Spleen (tissue), 11 donors: ENCODE measurements at regions not wholly inside any gene's neighbourhood (a gene's known extent, or its start where the extent isn't known, plus 50 kb on each side); places are given as distances from the start of the nearest gene placed in this dataset.

Experiments
- DNase-seq: peaks from one replicate; pipeline ENCODE4 v3.0.0-alpha.2; 2020
- H3K27ac ChIP-seq, 8 donors: fragments of 200-600 bp; sonication (generic) in 7 of 8; 1 replicate in 4 of 8; 2 replicates in 4 of 8; pipeline versions ENCODE4 v1.5.0 to v1.8.0; 2016 to 2021; ENCODE audit warnings: inconsistent platforms in 4 of 8, mild to moderate bottlenecking in 4 of 8, moderate library complexity in 1 of 8
- H3K27me3 ChIP-seq, 7 donors: fragments of 200-600 bp; sonication (generic) in 6 of 7; replicated peaks in 1 of 7; 1 replicate in 4 of 7; 2 replicates in 3 of 7; pipeline versions ENCODE4 v1.5.0 to v1.8.0; 2016 to 2021; ENCODE audit warnings: inconsistent platforms in 3 of 7, mild to moderate bottlenecking in 1 of 7
- H3K36me3 ChIP-seq, 6 donors: fragments of 200-600 bp; sonication (generic) in 5 of 6; 1 replicate in 4 of 6; 2 replicates in 2 of 6; pipeline versions ENCODE4 v1.5.0 to v1.8.0; 2016 to 2021; ENCODE audit warnings: inconsistent platforms in 2 of 6
- H3K4me1 ChIP-seq, 6 donors: fragments of 200-600 bp; sonication (generic) in 5 of 6; 1 replicate in 3 of 6; 2 replicates in 3 of 6; pipeline versions ENCODE4 v1.5.0 to v1.8.0; 2016 to 2021; ENCODE audit warnings: inconsistent platforms in 3 of 6
- H3K4me3 ChIP-seq, 8 donors: fragments of 200-600 bp; sonication (generic) in 7 of 8; 1 replicate in 4 of 8; 2 replicates in 4 of 8; pipeline versions ENCODE4 v1.5.0 to v1.8.0; 2016 to 2021; ENCODE audit warnings: inconsistent platforms in 4 of 8, mild to moderate bottlenecking in 4 of 8, moderate library complexity in 2 of 8
- H3K9me3 ChIP-seq, 8 donors: fragments of 200-600 bp; sonication (generic) in 7 of 8; 1 replicate in 4 of 8; 2 replicates in 4 of 8; pipeline versions ENCODE4 v1.5.0 to v1.8.0; 2016 to 2021; ENCODE audit warnings: inconsistent platforms in 4 of 8
- CTCF ChIP-seq, 11 experiments: fragments of 200-600 bp in 7 of 11; fragments of 450-650 bp in 4 of 11; sonication (generic) in 4 of 11; IDR thresholded peaks in 8 of 11; conservative IDR thresholded peaks in 3 of 11; 1 replicate in 7 of 11; 2 replicates in 4 of 11; pipeline versions ENCODE4 v1.4.0 to v1.8.0; 2016 to 2021; ENCODE audit warnings: antibody characterized with exemption in 11 of 11, inconsistent platforms in 4 of 11, mild to moderate bottlenecking in 1 of 11
- POLR2A ChIP-seq, 3 donors: fragments of 450-650 bp; IDR thresholded peaks; one replicate each; pipeline ENCODE4 v1.5.1; 2017; ENCODE audit warnings: antibody characterized with exemption in 3 of 3, mild to moderate bottlenecking in 1 of 3
- POLR2AphosphoS5 ChIP-seq, 3 donors: sonication (generic); formaldehyde crosslinking; IDR thresholded peaks; one replicate each; pipeline ENCODE4 v1.5.1; 2017; ENCODE audit warnings: antibody characterized with exemption in 3 of 3
- WGBS, 5 donors: extraction: QIAGEN DNeasy Blood & Tissue Kit in 3 of 5; methylation state at CpG; one replicate each; pipeline versions ENCODE4 v1.1.5 to v1.1.7; 2013 to 2018; 5-methylcytosine and 5-hydroxymethylcytosine counted together
- intact Hi-C: fragments of 100-400 bp; cut with DNase I; formaldehyde crosslinking; loops from one replicate; pipeline ENCODE4 v1.15.0; 2023; ENCODE audit warnings: low total_unique reads
- donor health status: healthy with polysubstance abuse.
- donor health status: DM: no; HTN: no; CAD: no; lungs with moderate emphysema.
- donor health status: DM: no; HTN: no; CAD: no.
- donor health status: Bipolar disorder and iron deficiency.
- donor health status: healthy.
- donor health status: DM: no; HTN: no; CAD: no.
- donor health status: DM: yes; HTN: yes; CAD: no.

GRCh38 chr5:160485364-160485969, 63.8 kb downstream of the PTTG1 start:
- Histone ChIP-seq H3K27me3 (no peaks in the 10 kb centered on the region), H3K9me3 (no peaks in the 10 kb centered on the region), H3K4me3 (no peak overlapping the region), H3K27ac (peak overlapping the region in 1 of 8 donors; percentile 10), H3K36me3 (no peaks in the 10 kb centered on the region), H3K4me1 (peaks cover 0 to 4% (median 0%) of the 10 kb centered on the region in 6 donors)
- WGBS, 5 donors, result 69 to 88% (median 83%) methylated on average over 5 of the region's 5 CpGs
- intact Hi-C loops, result no loop called here
- TF ChIP-seq POLR2A (IDR thresholded peaks at IDR 0.05) (no peak), POLR2AphosphoS5 (IDR thresholded peaks at IDR 0.05) (no peak), CTCF (IDR thresholded peaks at IDR 0.05 in 8 of 11, conservative IDR thresholded peaks at IDR 0.05 in 3 of 11) (no peak)
- DNase-seq, result no peak

GRCh38 chr5:160486573-160486972, 64.9 kb downstream of the PTTG1 start:
- no peaks in the 10 kb centered on the region for H3K9me3 ChIP-seq
- no peak for DNase-seq
- H3K4me3 ChIP-seq, result no peak overlapping the region
- H3K27ac ChIP-seq, result peak overlapping the region in 1 of 8 donors; percentile 24
- intact Hi-C loops, result no loop called here
- TF ChIP-seq POLR2AphosphoS5 (IDR thresholded peaks at IDR 0.05) (no peak), CTCF (IDR thresholded peaks at IDR 0.05 in 8 of 11, conservative IDR thresholded peaks at IDR 0.05 in 3 of 11) (no peak), POLR2A (IDR thresholded peaks at IDR 0.05) (no peak)
- WGBS, 5 donors, result 69 to 83% (median 74%) methylated on average over 7 of the region's 7 CpGs
- H3K27me3 ChIP-seq, result no peaks in the 10 kb centered on the region
- no peaks in the 10 kb centered on the region for H3K36me3 ChIP-seq
- H3K4me1 ChIP-seq, result no peaks in the 10 kb centered on the region

GRCh38 chr5:160488394-160489325, 67.0 kb downstream of the PTTG1 start:
- intact Hi-C loops, result no loop called here
- H3K4me1 ChIP-seq, result no peaks in the 10 kb centered on the region
- H3K4me3 ChIP-seq, result no peak overlapping the region
- H3K27ac ChIP-seq, result no peak overlapping the region
- DNase-seq, result no peak
- TF ChIP-seq POLR2AphosphoS5 (IDR thresholded peaks at IDR 0.05), result no peak
- TF ChIP-seq CTCF (IDR thresholded peaks at IDR 0.05 in 8 of 11, conservative IDR thresholded peaks at IDR 0.05 in 3 of 11), result no peak
- TF ChIP-seq POLR2A (IDR thresholded peaks at IDR 0.05), result no peak
- WGBS, 5 donors, result 77 to 90% (median 83%) methylated on average over 6 of the region's 6 CpGs
- no peaks in the 10 kb centered on the region for H3K27me3 ChIP-seq
- no peaks in the 10 kb centered on the region for H3K36me3 ChIP-seq
- no peaks in the 10 kb centered on the region for H3K9me3 ChIP-seq

- no peak for DNase-seq
- intact Hi-C loops, result no loop called here
- Histone ChIP-seq H3K9me3 (no peaks in the 10 kb centered on the region), H3K27ac (no peak overlapping the region), H3K36me3 (no peaks in the 10 kb centered on the region), H3K4me3 (no peak overlapping the region), H3K27me3 (no peaks in the 10 kb centered on the region), H3K4me1 (no peaks in the 10 kb centered on the region)
- TF ChIP-seq POLR2A (IDR thresholded peaks at IDR 0.05), result no peak
- TF ChIP-seq CTCF (IDR thresholded peaks at IDR 0.05 in 8 of 11, conservative IDR thresholded peaks at IDR 0.05 in 3 of 11), result no peak
- TF ChIP-seq POLR2AphosphoS5 (IDR thresholded peaks at IDR 0.05), result no peak
- WGBS, 5 donors, result 87 to 93% (median 89%) methylated on average over 1 of the region's 1 CpG
Observed at GRCh38 chr5:160491438-160491837, 69.8 kb downstream of the PTTG1 start.
